T-helper 17 cell (primary cell): ENCODE measurements at regions not wholly inside any gene's neighbourhood (a gene's known extent, or its start where the extent isn't known, plus 50 kb on each side); places are given as distances from the start of the nearest gene placed in this dataset.
A peak's percentile ranks its signal among the peaks of the same experiment; 100 is the strongest.

Source experiments
- ATAC-seq: fragments of 150-1000 bp; cut with Tn5 transposase; 2 replicates; pipeline ENCODE4 v1.10.0; 2021; ENCODE audit warnings: mild to moderate bottlenecking, moderate library complexity
- DNase-seq, 3 donors: peaks; one replicate each; pipeline versions ENCODE4 v3.0.0 to v3.0.0-alpha.2; 2020 to 2021
- H3K9me3 ChIP-seq: one replicate; pipeline ENCODE4 v1.7.0; 2013; ENCODE audit warnings: low read length, mild to moderate bottlenecking; ENCODE audit not compliant: control insufficient read depth, poor library complexity, severe bottlenecking
- H3K27ac Mint-ChIP-seq: one replicate; pipeline ENCODE4 v1.8.0; 2022; ENCODE audit warnings: mild to moderate bottlenecking, moderate library complexity, mixed read lengths
- H3K27me3 Mint-ChIP-seq: one replicate; pipeline ENCODE4 v1.8.0; 2022; ENCODE audit warnings: mixed read lengths
- H3K36me3 Mint-ChIP-seq: one replicate; pipeline ENCODE4 v1.8.0; 2022; ENCODE audit warnings: low read depth, mixed read lengths
- H3K4me1 Mint-ChIP-seq: one replicate; pipeline ENCODE4 v1.8.0; 2022; ENCODE audit warnings: mild to moderate bottlenecking, mixed read lengths
- H3K4me3 Mint-ChIP-seq: one replicate; pipeline ENCODE4 v1.8.0; 2022; ENCODE audit warnings: mild to moderate bottlenecking, moderate library complexity, mixed read lengths

DNA sequence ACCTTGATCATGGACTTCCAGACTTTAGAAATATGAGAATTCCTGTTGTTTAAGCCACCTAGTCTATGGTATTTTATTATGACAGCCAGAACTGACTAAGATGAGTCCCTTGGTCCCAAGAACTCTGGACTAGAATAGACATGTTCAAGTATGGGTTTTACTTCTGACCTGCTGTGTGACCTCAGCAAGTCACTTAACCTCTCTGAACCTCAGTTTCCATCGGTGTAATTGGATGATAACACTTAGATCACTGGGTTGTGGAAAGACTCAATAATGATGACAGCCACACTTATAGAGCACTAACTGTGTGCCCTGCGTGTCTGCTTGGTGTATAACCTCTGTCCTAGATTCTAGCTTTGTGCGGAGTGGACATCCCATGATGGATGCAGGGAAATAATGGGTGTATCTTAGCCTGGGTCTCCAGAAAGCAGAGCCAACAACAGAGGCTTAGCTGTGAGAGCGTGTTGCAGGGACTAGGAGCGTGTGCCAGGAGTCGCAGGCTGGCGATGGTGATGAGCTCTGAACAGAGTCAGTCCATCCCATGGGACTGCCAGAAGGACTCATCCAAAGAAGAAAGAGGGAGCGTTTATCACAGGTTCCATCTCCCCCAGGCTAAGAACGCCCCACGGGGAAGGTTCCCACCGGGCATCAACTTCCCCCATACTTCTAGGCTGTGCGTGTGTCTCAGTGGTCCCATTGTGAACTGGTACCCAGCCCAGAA lies 93.2 kb upstream of the TP53I11 start:
- peaks cover 5% of the 10 kb centered on the region for H3K36me3 Mint-ChIP-seq
- no peaks in the 10 kb centered on the region for H3K9me3 ChIP-seq
- no peak overlapping the region for H3K27ac Mint-ChIP-seq
- peaks cover 7% of the 10 kb centered on the region for H3K4me1 Mint-ChIP-seq
- no peak for ATAC-seq
- no peak overlapping the region for H3K4me3 Mint-ChIP-seq
- DNase-seq = no peak
- H3K27me3 Mint-ChIP-seq = peaks cover 27% of the 10 kb centered on the region

DNA sequence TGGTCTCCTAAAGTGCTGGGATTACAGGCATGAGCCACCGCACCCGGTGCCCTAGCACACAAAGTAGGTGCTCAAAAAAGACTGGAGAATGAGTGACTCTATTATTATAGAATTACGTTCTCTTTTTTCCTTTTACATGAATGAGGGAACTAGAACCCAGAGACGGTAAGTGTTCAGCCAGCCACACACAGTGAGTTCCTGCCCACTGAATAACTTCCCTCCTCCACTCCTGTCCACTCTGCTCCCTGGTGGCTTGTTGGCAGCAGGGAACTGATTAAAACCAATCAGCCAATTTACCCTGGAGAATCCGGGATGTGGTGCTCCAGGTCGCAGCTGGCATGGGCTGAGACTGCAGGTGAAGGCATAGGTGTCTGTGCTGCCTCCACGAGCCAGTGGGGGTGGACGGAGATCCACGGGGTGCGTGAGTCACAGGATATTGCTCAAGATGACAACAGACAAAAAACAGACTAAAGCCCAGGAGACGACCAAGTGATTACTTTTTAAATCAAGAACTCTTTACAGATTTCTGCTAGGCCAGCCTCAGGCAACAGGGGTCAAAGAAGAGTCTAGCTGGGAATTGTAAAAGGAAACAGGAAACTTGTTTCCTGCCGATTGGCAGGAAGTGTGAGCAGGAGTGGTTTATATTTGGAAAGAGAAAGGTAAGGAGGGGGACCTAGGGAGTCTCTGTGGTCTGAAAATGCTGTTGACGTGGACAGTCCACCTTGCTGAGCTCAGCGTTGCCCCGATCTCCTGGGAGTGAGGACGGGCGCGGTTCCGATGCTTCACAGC lies 95.2 kb upstream of the TP53I11 start:
- peaks cover 7% of the 10 kb centered on the region for H3K4me1 Mint-ChIP-seq
- H3K36me3 Mint-ChIP-seq = peaks cover 5% of the 10 kb centered on the region
- ATAC-seq = peak; percentile 36
- H3K9me3 ChIP-seq = no peaks in the 10 kb centered on the region
- no peak overlapping the region for H3K4me3 Mint-ChIP-seq
- H3K27me3 Mint-ChIP-seq = peaks cover 27% of the 10 kb centered on the region
- peak overlapping the region; percentile 82 for H3K27ac Mint-ChIP-seq
- no peak for DNase-seq

DNA sequence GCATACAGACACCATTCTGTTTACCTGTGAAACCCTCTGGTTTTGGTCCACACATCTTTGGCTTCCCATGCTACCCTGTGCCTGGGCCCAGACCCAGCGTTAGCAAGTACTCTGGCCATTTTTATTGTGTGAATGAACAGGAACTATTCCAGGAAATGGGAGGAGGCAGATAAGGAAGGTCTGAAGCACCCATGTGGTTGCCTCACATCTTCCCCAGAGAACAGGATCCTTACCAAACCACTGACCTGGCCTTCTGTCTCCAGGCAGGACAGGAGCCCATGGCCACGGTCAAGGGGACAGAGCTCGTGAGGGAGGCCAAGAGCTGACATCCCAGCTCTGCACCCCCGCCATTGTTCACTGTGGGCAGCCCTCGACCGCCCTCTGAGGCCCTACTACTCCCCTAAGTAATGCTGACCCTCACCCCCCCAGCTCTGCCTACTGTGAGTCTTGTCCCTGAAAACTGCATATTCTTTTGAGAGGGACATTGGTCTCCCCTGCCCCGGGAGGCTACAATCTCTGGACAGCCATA lies 97.7 kb upstream of the TP53I11 start:
- peak overlapping the region; percentile 19 for H3K4me3 Mint-ChIP-seq
- H3K27me3 Mint-ChIP-seq = peaks cover 39% of the 10 kb centered on the region
- no peaks in the 10 kb centered on the region for H3K9me3 ChIP-seq
- H3K27ac Mint-ChIP-seq = no peak overlapping the region
- ATAC-seq (no peak), DNase-seq (no peak)
- peaks cover 7% of the 10 kb centered on the region for H3K4me1 Mint-ChIP-seq
- H3K36me3 Mint-ChIP-seq = peaks cover 9% of the 10 kb centered on the region

DNA sequence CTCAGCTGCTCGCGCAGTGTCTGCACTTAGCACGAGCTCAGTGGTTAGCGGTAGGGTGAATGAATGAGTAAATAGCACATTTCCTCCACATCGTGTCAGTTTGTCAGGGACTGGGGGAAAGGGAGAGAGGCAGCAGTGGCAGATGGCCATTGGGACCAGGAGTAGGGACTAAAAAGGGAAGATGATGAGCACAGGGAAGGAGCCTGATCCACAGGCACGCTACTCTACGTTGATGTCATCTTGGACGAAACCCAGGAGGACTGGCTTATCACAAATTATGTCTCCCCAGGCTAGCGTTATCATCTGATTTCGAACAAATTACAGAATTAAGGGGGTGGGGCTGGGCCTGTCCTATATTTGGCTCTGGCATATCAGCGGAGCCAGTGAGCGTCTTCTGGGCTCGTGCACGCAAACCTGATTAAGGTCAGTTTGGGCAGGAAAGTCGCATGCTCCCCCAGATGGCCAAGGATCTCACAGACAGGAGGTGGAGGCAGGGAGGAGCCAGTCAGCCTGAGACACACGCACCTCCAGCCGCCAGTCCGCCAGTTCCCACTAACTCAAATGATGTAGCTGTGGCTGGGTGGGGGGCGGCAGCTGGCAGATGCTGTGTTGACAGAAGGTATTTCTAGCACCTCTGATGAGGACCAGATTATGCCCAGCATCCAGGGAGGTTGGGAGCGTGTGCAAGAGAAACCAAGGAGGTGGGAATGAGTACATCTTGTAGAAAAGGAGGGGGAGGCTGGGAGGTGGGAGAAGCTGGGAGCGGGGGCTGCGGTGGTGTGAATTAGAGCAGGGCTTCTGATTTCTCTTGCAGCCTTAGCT lies 97.4 kb upstream of the PRDM11 start:
- no peak for ATAC-seq
- Mint-ChIP-seq H3K36me3 (peaks cover 9% of the 10 kb centered on the region), H3K27ac (peak overlapping the region; percentile 51), H3K4me1 (peaks cover 7% of the 10 kb centered on the region), H3K4me3 (no peak overlapping the region), H3K27me3 (peaks cover 40% of the 10 kb centered on the region)
- no peaks in the 10 kb centered on the region for H3K9me3 ChIP-seq
- no peak for DNase-seq

DNA sequence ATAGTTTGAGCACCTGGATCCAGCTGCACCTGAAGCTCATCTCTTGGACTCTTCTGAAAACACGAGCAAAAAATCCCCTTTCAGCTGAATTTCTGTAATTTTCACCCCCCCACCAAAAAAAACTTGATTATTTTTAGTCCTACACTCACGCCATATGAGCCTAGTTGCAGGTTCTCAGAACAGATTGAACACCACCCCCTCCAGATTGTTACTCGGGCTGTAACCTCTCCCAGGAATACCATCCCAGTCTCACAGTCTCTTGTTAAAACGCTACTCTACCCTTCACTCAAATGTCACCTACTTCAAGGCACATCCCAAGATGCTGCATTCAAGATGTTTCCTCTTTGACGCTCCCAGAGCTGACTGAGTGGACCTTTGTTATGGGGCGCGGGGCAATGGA lies 96.3 kb upstream of the PRDM11 start:
- Mint-ChIP-seq H3K36me3 (peaks cover 6% of the 10 kb centered on the region), H3K27ac (no peak overlapping the region), H3K4me3 (no peak overlapping the region), H3K4me1 (peaks cover 2% of the 10 kb centered on the region), H3K27me3 (peaks cover 40% of the 10 kb centered on the region)
- ATAC-seq (no peak), DNase-seq (no peak)
- H3K9me3 ChIP-seq = no peaks in the 10 kb centered on the region

DNA sequence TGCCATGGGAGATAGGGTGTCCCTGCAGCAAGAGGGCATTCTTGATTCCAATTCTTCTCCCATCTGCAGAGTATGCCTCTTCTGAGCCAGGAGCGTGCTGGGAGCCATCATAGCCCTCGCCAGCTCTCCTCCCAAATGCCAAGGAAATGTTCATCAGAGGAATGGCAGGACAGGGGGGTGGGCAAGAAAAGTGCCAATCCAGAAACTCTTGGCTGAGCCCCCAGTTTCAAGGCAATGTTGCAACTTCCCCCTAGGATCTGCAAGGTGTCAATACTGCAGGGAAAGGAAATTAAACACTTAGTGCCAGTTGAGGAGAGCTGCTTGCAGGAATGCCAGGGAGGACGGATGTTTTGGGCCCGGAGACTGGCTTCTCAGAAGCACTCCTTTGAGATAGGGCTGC lies 94.8 kb upstream of the PRDM11 start:
- H3K36me3 Mint-ChIP-seq = peaks cover 6% of the 10 kb centered on the region
- DNase-seq (no peak), ATAC-seq (no peak)
- no peak overlapping the region for H3K4me3 Mint-ChIP-seq
- peaks cover 32% of the 10 kb centered on the region for H3K27me3 Mint-ChIP-seq
- H3K9me3 ChIP-seq = no peaks in the 10 kb centered on the region
- no peaks in the 10 kb centered on the region for H3K4me1 Mint-ChIP-seq
- no peak overlapping the region for H3K27ac Mint-ChIP-seq

DNA sequence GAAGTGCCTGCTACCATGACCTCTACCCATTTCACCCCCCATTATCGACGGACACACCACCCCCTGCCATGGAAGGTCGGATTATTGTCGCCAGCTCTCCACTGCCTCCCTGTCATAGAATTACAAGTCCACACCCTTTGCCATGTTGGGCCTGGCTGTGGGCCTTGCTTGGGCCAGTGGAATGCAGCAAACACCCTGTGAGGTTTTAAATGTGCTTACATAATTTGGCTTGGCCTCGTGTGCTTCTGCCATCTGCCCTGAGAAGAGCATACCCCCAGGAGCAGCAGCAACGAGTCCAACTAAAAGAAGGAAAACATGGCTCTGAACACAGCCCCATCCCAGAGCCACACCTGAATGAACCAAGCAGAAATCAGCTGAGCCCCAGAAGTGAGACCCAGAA lies 94.1 kb upstream of the PRDM11 start:
- no peaks in the 10 kb centered on the region for H3K9me3 ChIP-seq
- no peak overlapping the region for H3K27ac Mint-ChIP-seq
- no peak overlapping the region for H3K4me3 Mint-ChIP-seq
- peaks cover 30% of the 10 kb centered on the region for H3K27me3 Mint-ChIP-seq
- ATAC-seq (no peak), DNase-seq (no peak)
- no peaks in the 10 kb centered on the region for H3K4me1 Mint-ChIP-seq
- H3K36me3 Mint-ChIP-seq = peaks cover 6% of the 10 kb centered on the region

DNA sequence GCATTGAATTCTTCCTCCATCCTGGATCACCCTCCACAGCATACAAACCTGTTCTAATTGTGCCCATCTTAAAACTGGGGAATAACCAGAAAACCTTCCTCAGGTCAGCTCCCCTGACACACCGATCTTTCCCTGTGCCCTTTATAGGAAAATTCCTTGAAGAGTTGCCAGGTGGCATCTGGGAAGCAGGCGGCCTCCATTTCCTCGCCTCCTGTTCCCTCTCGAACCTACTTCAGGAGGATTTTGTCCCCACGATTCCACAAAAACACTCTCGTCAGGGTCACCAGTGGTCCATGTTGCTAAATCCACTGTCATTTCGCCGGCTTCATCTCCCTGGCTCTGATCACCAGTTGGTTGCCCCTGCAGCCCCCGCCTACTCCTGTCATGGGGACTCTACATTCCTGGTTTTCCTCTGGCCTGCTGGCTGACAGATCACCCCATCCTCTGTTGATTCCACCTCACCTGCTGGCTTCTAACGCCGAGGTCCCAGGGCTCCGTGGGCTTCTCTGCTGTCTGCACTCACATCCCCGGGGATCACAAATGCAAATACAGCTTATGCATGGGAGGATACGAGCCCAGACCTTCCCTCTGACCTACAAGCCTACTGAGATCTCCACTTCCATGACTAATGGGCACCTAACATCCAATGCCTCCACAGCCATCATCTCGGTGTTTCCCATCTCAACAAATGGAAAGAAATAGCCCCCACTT lies 92.5 kb upstream of the PRDM11 start:
- peaks cover 30% of the 10 kb centered on the region for H3K27me3 Mint-ChIP-seq
- no peak for ATAC-seq
- peaks cover 6% of the 10 kb centered on the region for H3K36me3 Mint-ChIP-seq
- peak overlapping the region; percentile 29 for H3K27ac Mint-ChIP-seq
- no peaks in the 10 kb centered on the region for H3K4me1 Mint-ChIP-seq
- H3K4me3 Mint-ChIP-seq = peak overlapping the region; percentile 25
- H3K9me3 ChIP-seq = no peaks in the 10 kb centered on the region
- DNase-seq = no peak

DNA sequence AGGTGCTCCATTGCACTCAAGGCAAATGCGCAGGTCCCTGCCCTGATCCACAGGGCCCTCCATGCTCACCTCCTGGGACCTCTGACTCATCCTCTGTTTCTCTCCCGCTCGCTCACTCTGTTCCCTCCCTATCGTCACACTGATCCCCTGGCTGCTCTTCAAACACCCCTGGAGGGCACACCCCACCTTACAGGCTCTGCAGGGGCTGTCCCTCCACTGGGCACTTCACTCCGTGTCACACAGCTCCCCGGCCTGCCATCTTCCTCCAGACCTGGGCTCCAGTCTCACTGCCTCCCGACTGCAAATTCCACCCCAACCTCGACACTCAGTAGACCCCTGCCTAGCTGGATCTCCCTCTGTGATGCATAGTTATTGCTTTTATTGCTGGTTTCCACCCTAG lies 91.5 kb upstream of the PRDM11 start:
- peaks cover 3% of the 10 kb centered on the region for H3K4me1 Mint-ChIP-seq
- DNase-seq (no peak), ATAC-seq (no peak)
- peaks cover 38% of the 10 kb centered on the region for H3K27me3 Mint-ChIP-seq
- no peak overlapping the region for H3K27ac Mint-ChIP-seq
- H3K4me3 Mint-ChIP-seq = no peak overlapping the region
- H3K36me3 Mint-ChIP-seq = peaks cover 6% of the 10 kb centered on the region
- no peaks in the 10 kb centered on the region for H3K9me3 ChIP-seq

DNA sequence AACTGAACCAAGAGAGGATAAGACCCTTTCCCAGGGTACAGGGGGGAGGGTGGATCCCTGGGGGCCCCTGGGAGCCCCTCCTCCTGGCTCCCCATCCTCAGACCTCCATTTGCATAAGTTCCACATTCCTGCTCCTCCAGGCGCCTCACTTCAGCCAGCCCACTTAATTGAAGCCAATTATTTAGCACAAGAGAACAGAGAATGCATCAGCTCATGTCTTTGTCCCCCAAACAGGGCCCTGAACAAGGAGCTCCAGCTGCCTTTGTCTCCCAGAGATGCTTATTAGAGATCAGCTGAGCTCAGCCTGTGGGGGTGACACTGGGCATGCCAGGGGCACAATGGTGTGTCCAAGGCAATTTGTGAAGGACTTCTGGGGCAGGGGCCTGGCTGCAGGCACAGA lies 89.9 kb upstream of the PRDM11 start:
- peaks cover 32% of the 10 kb centered on the region for H3K27me3 Mint-ChIP-seq
- DNase-seq (no peak), ATAC-seq (no peak)
- H3K9me3 ChIP-seq = no peaks in the 10 kb centered on the region
- H3K4me3 Mint-ChIP-seq = no peak overlapping the region
- no peak overlapping the region for H3K27ac Mint-ChIP-seq
- H3K4me1 Mint-ChIP-seq = peaks cover 3% of the 10 kb centered on the region
- H3K36me3 Mint-ChIP-seq = peaks cover 4% of the 10 kb centered on the region

DNA sequence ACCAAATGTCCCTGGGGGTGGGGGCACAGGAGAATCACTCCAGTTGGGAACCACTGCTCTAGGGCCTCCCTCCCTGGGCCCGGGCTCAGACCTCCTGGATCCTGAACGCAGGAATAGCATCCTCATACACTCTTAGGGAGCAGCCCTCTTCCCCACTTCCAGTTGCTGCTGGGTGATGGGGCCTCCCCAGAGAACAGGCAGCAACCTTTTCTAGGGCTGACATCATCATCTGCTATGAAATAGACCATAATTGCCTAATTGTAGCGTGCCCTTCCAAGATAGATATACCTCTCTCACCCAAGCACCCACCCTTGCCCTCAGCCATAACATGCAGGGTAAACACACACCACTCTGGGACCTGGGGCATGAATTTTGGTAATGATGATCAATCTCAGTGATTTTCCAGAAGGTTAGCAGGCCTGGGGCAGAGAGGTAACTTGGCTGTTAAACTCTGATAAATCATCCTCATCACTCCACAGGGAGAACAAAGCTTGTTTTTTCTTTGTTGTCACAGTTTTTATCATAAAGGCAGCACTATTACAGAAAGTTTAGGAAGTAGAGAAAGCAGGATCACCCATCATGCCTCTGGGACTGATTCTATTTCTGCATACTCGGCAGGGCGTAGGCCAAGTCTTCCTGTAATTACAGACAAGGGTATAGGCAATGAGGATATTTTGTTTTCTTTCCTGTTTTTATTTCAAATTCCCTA lies 88.3 kb upstream of the PRDM11 start:
- H3K4me1 Mint-ChIP-seq = peaks cover 3% of the 10 kb centered on the region
- H3K27ac Mint-ChIP-seq = no peak overlapping the region
- H3K9me3 ChIP-seq = no peaks in the 10 kb centered on the region
- H3K36me3 Mint-ChIP-seq = peaks cover 4% of the 10 kb centered on the region
- H3K27me3 Mint-ChIP-seq = peaks cover 26% of the 10 kb centered on the region
- H3K4me3 Mint-ChIP-seq = no peak overlapping the region
- DNase-seq = no peak
- ATAC-seq = no peak

DNA sequence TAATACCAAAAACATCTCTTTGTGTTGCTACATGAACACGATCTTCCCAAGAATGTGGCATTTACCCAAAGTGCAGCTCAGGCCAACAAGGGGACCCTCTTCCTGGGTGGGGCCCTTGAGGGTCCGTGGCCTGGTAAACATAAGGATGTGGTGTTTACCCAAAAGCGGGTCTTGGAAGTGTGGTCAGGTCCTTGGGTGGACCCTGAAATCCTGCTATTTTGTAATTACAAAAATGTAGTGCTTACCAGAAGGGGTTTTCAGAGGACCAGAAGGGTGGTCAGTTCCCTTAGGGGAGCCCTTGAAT lies 87.8 kb upstream of the PRDM11 start:
- H3K27ac Mint-ChIP-seq = no peak overlapping the region
- DNase-seq (no peak), ATAC-seq (no peak)
- H3K36me3 Mint-ChIP-seq = peaks cover 4% of the 10 kb centered on the region
- H3K27me3 Mint-ChIP-seq = peaks cover 26% of the 10 kb centered on the region
- H3K9me3 ChIP-seq = no peaks in the 10 kb centered on the region
- peaks cover 3% of the 10 kb centered on the region for H3K4me1 Mint-ChIP-seq
- H3K4me3 Mint-ChIP-seq = no peak overlapping the region
